MCF 10A (cell line): ENCODE measurements at regions not wholly inside any gene's neighbourhood (a gene's known extent, or its start where the extent isn't known, plus 50 kb on each side); places are given as distances from the start of the nearest gene placed in this dataset.

Source experiments
- BruUV-seq: library from RNA; stranded (reverse); fragments of 400-500 nt; replicated peaks from 2 replicates; lab custom pipeline; 2021; lab: Mats Ljungman, UMichigan
- CTCF ChIA-PET: fragments of 300-600 bp; sonication (Branson Sonifier 250); formaldehyde crosslinking; extraction: SDS; loops from one replicate; lab custom pipeline; 2021; ENCODE audit warnings: antibody characterized with exemption, inconsistent platforms; lab: Yijun Ruan, JAX
- POLR2A ChIA-PET: fragments of 300-600, 350-650 bp; sonication (Branson Sonifier 250); formaldehyde crosslinking; extraction: SDS; loops from one replicate; lab custom pipeline; 2020; ENCODE audit warnings: antibody characterized with exemption, inconsistent platforms; lab: Yijun Ruan, JAX
- DNase-seq: peaks from one replicate; pipeline ENCODE4 v3.0.0-alpha.2; 2018; ENCODE audit not compliant: unreplicated experiment
- H3K27ac Mint-ChIP-seq: one replicate; pipeline ENCODE4 v1.8.0; 2022; ENCODE audit warnings: mild to moderate bottlenecking, low read depth, mixed read lengths; ENCODE audit not compliant: unreplicated experiment
- H3K27me3 Mint-ChIP-seq: one replicate; pipeline ENCODE4 v1.8.0; 2022; ENCODE audit warnings: mixed read lengths; ENCODE audit not compliant: insufficient read depth, unreplicated experiment
- H3K36me3 Mint-ChIP-seq: one replicate; pipeline ENCODE4 v1.8.0; 2022; ENCODE audit warnings: mild to moderate bottlenecking, moderate library complexity, mixed read lengths; ENCODE audit not compliant: insufficient read depth, unreplicated experiment
- H3K4me1 Mint-ChIP-seq: one replicate; pipeline ENCODE4 v1.8.0; 2022; ENCODE audit warnings: mixed read lengths; ENCODE audit not compliant: insufficient read depth, unreplicated experiment
- H3K4me3 Mint-ChIP-seq: one replicate; pipeline ENCODE4 v1.8.0; 2022; ENCODE audit warnings: mild to moderate bottlenecking, moderate library complexity, mixed read lengths; ENCODE audit not compliant: unreplicated experiment
- H3K9me3 Mint-ChIP-seq: one replicate; pipeline ENCODE4 v1.8.0; 2022; ENCODE audit warnings: mixed read lengths; ENCODE audit not compliant: unreplicated experiment
- intact Hi-C: fragments of 100-400 bp; cut with micrococcal nuclease; formaldehyde crosslinking; loops from 2 replicates; pipeline ENCODE4 v1.14.1; 2022
- TF ChIP-seq, protein P1 (sequence below): fragments of 200-600 bp; IDR thresholded peaks from one replicate; pipeline ENCODE4 v1.8.0; 2022; ENCODE audit warnings: antibody characterized with exemption, mild to moderate bottlenecking; ENCODE audit not compliant: unreplicated experiment

DNA sequence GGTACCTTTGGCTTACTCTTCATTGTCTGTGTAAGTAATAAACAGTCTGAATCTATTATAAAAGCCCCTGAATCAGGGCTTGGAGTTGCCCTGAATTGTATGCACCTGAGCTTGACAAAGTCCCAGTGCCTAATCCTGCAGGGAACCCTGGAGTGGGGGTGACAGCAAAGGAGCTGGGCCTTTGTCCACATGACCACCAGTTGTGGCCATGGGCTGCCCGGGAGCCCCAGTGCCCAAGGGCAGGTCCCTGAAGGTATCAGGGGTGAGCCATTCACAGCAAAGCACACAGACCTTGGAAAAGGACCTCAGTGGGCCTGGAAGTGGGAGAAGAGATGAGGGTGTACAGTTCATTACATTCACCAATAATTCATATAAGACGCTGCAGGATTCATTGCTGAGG lies 94.2 kb downstream of the BANF2 start:
- TF ChIP-seq, protein P1, sequence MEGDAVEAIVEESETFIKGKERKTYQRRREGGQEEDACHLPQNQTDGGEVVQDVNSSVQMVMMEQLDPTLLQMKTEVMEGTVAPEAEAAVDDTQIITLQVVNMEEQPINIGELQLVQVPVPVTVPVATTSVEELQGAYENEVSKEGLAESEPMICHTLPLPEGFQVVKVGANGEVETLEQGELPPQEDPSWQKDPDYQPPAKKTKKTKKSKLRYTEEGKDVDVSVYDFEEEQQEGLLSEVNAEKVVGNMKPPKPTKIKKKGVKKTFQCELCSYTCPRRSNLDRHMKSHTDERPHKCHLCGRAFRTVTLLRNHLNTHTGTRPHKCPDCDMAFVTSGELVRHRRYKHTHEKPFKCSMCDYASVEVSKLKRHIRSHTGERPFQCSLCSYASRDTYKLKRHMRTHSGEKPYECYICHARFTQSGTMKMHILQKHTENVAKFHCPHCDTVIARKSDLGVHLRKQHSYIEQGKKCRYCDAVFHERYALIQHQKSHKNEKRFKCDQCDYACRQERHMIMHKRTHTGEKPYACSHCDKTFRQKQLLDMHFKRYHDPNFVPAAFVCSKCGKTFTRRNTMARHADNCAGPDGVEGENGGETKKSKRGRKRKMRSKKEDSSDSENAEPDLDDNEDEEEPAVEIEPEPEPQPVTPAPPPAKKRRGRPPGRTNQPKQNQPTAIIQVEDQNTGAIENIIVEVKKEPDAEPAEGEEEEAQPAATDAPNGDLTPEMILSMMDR, result no peak
- Mint-ChIP-seq H3K4me3 (no peak overlapping the region), H3K27me3 (no peaks in the 10 kb centered on the region), H3K27ac (no peak overlapping the region), H3K4me1 (peaks cover 5% of the 10 kb centered on the region), H3K36me3 (no peaks in the 10 kb centered on the region), H3K9me3 (peaks cover 5% of the 10 kb centered on the region)
- intact Hi-C loops, result no loop called here
- no peak for DNase-seq
- ChIA-PET CTCF (no interaction called here), POLR2A (no interaction called here)
- no TSS peak for BruUV-seq

DNA sequence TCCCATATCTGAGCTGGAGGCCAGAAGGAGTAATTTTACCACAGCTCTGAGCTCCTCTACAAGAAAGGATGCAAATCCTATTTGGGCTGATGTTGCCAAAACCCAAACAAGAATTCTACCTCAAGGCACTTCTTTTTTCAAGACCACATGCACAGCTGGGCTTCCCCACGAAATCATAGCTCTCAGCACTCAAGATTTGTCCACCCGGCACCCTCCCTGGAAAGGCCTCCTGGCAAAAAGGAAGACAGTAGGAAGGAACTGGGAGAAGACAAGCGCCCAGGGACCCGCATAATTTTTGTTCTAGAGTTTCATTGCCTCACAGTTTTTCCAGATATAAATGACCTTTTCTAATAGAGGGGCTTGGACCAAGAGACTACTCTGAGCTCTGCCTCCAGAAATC lies 90.5 kb downstream of the BANF2 start:
- TF ChIP-seq, protein P1, result no peak
- BruUV-seq, result no TSS peak
- DNase-seq, result no peak
- Mint-ChIP-seq H3K36me3 (no peaks in the 10 kb centered on the region), H3K27me3 (no peaks in the 10 kb centered on the region), H3K9me3 (peaks cover 5% of the 10 kb centered on the region), H3K4me3 (no peak overlapping the region), H3K4me1 (no peaks in the 10 kb centered on the region), H3K27ac (no peak overlapping the region)
- ChIA-PET CTCF (interaction anchor here (0.8 to 1.9 kb wide), 3 partner anchors 8 to 108 kb away, joined by 3 to 5 read pairs (median 3); no protein-coding TSS in a partner anchor), POLR2A (interaction anchor here (1.5 kb wide), 1 partner anchor 9 kb away, joined by 6 read pairs; no protein-coding TSS in a partner anchor)
- intact Hi-C loops, result no loop called here

DNA sequence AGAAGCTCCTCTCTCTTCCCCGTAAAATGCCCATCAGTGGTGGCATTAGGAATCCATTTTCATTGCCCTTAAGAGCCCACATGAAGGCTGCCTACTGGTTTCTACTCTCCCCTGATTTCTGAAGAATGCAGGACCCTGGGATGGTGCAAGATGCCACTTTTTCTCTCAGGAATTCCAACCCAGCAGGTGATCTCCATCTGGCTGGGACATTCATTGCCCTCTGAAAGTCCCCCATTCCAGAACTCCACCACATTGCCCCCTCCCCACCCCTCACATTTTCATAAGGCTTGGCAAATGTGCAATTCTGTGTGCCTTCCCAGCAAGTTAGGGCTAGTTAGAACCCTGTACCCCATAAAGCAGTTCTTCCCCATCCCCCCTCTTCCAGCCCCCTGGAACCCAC lies 88.0 kb downstream of the BANF2 start:
- DNase-seq, result no peak
- Mint-ChIP-seq H3K9me3 (peaks cover under 1% of the 10 kb centered on the region), H3K27me3 (no peaks in the 10 kb centered on the region), H3K36me3 (no peaks in the 10 kb centered on the region), H3K4me3 (no peak overlapping the region), H3K27ac (no peak overlapping the region), H3K4me1 (no peaks in the 10 kb centered on the region)
- intact Hi-C loops, result no loop called here
- no TSS peak for BruUV-seq
- CTCF ChIA-PET, result interaction anchor here (1.6 kb wide), 1 partner anchor 110 kb away, joined by 3 read pairs; no protein-coding TSS in a partner anchor
- POLR2A ChIA-PET, result no interaction called here
- TF ChIP-seq, protein P1, result no peak

DNA sequence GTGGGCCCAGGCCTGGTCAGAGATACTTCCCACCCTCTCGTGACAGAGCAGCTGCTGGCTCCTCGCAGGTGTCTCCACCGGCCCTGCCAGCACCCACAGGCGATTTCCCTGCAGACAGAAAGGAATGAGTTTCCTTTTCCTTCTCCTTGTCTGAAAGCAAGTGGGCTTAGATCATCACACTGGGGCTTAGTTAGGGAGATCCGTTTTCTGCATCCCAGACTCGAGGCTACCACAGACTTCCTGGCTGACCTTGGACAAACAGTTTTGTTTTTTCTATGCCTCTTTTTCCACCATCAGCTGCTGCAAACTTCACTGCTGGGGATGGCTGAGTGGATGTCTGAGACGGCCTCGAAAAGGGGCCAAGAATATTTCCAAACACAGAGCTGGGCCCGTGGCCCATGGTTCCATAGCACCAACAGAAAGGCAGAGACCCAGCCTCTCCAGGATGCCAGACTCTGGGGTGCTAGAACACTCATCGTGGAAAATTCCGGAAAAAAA lies 86.5 kb downstream of the BANF2 start:
- Mint-ChIP-seq H3K9me3 (no peaks in the 10 kb centered on the region), H3K36me3 (no peaks in the 10 kb centered on the region), H3K4me3 (no peak overlapping the region), H3K27ac (no peak overlapping the region), H3K4me1 (no peaks in the 10 kb centered on the region), H3K27me3 (no peaks in the 10 kb centered on the region)
- ChIA-PET CTCF (no interaction called here), POLR2A (interaction anchor here (0.6 to 0.8 kb wide), 2 partner anchors 24 to 215 kb away, joined by 3 read pairs; no protein-coding TSS in a partner anchor)
- TF ChIP-seq, protein P1, result no peak
- DNase-seq, result no peak
- intact Hi-C loops, result no loop called here
- no TSS peak for BruUV-seq
